GM19351 (cell line): ENCODE measurements at regions not wholly inside any gene's neighbourhood (a gene's known extent, or its start where the extent isn't known, plus 50 kb on each side); places are given as distances from the start of the nearest gene placed in this dataset.
"Not testable (repeated sequence)": the region's sequence is repeated elsewhere in the genome, so short reads cannot be mapped to it uniquely, and the experiment has no call there.

ENCODE experiments used
- ATAC-seq: cut with Tn5 transposase; IDR thresholded peaks from one replicate; pipeline ENCODE4 v1.9.1; 2021; ENCODE audit warnings: mild to moderate bottlenecking, moderate library complexity; ENCODE audit not compliant: unreplicated experiment

GRCh38 chr1:238329671-238330070, 438.9 kb upstream of the ZP4 start:
- ATAC-seq: no peak

- not testable (repeated sequence) for ATAC-seq
These were observed 436.3 kb upstream of the ZP4 start for GRCh38 chr1:238327033-238327432.

GRCh38 chr1:238326479-238326878, 435.8 kb upstream of the ZP4 start:
- not testable (repeated sequence) for ATAC-seq

- ATAC-seq: no peak
These were observed 433.6 kb upstream of the ZP4 start for GRCh38 chr1:238324211-238324864.

- ATAC-seq: no peak
These were observed 432.8 kb upstream of the ZP4 start for GRCh38 chr1:238323490-238323889.

GRCh38 chr1:238319957-238320356, 429.2 kb upstream of the ZP4 start:
- ATAC-seq: no peak

GRCh38 chr1:238318294-238319110, 427.8 kb upstream of the ZP4 start:
- no peak for ATAC-seq

GRCh38 chr1:238312969-238313368, 422.2 kb upstream of the ZP4 start:
- no peak for ATAC-seq

- no peak for ATAC-seq
These were observed 415.7 kb upstream of the ZP4 start for GRCh38 chr1:238306411-238306810.

- ATAC-seq: no peak
These were observed 411.9 kb upstream of the ZP4 start for GRCh38 chr1:238302646-238303045.

- no peak for ATAC-seq
These were observed 405.6 kb upstream of the ZP4 start for GRCh38 chr1:238296371-238296770.

- ATAC-seq: no peak
These were observed 402.4 kb upstream of the ZP4 start for GRCh38 chr1:238293075-238293474.

GRCh38 chr1:238281418-238281817, 390.7 kb upstream of the ZP4 start:
- ATAC-seq: no peak

- ATAC-seq: no peak
These were observed 389.1 kb upstream of the ZP4 start for GRCh38 chr1:238279694-238280380.

GRCh38 chr1:238272145-238272544, 381.4 kb upstream of the ZP4 start:
- ATAC-seq: no peak

- ATAC-seq: no peak
These were observed 375.1 kb upstream of the ZP4 start for GRCh38 chr1:238265866-238266265.

- no peak for ATAC-seq
These were observed 374.2 kb upstream of the ZP4 start for GRCh38 chr1:238264951-238265350.

GRCh38 chr1:238258510-238258909, 367.8 kb upstream of the ZP4 start:
- ATAC-seq: no peak

- no peak for ATAC-seq
These were observed 366.4 kb upstream of the ZP4 start for GRCh38 chr1:238257018-238257621.

- ATAC-seq: no peak
These were observed 364.2 kb upstream of the ZP4 start for GRCh38 chr1:238254935-238255334.

GRCh38 chr1:238252033-238252802, 361.5 kb upstream of the ZP4 start:
- ATAC-seq: peak; percentile 79
